T-cell (primary cell): ENCODE measurements at regions not wholly inside any gene's neighbourhood (a gene's known extent, or its start where the extent isn't known, plus 50 kb on each side); places are given as distances from the start of the nearest gene placed in this dataset.

Source experiments
- ATAC-seq, 4 experiments: fragments of 200-7000 bp in 3 of 4; fragments of 150-1000 bp in 1 of 4; cut with Tn5 transposase; replicated peaks in 1 of 4; 1 replicate in 3 of 4; 2 replicates in 1 of 4; pipeline ENCODE4 v1.10.0; 2021; ENCODE audit warnings: moderate library complexity in 3 of 4, mild to moderate bottlenecking in 2 of 4, moderate number of reproducible peaks in 1 of 4
- CTCF ChIA-PET, 2 donors: fragments of 300-600 bp; sonication (Branson Sonifier 250); formaldehyde crosslinking; loops; one replicate each; lab custom pipeline; 2022; ENCODE audit warnings: antibody characterized with exemption in 2 of 2; lab: Charles Lee
- POLR2A ChIA-PET, 2 donors: fragments of 300-600 bp; sonication (Branson Sonifier 250); formaldehyde crosslinking; loops; one replicate each; lab custom pipeline; 2022; ENCODE audit warnings: antibody characterized with exemption in 2 of 2; lab: Charles Lee
- DNase-seq, 35 experiments: peaks; one replicate each; pipeline versions ENCODE4 v3.0.0 to v3.0.0-alpha.2; 2013 to 2023
- H3K27ac ChIP-seq: one replicate; pipeline ENCODE4 v1.5.1; 2013; ENCODE audit warnings: low read length
- H3K27me3 ChIP-seq, 2 experiments: replicated peaks in 1 of 2; 1 replicate in 1 of 2; 2 replicates in 1 of 2; pipeline versions ENCODE4 v1.6.1 to v1.7.0; 2013; ENCODE audit warnings: low read length in 1 of 2, mixed read lengths in 1 of 2; ENCODE audit not compliant: control insufficient read depth in 2 of 2, insufficient read depth in 2 of 2; ENCODE audit errors: extremely low read depth in 1 of 2
- H3K36me3 ChIP-seq, 2 donors: 1 replicate in 1 of 2; 2 replicates in 1 of 2; pipeline versions ENCODE4 v1.6.1 to v1.7.0; 2013; ENCODE audit warnings: low read length in 1 of 2; ENCODE audit not compliant: control insufficient read depth in 2 of 2, insufficient read depth in 1 of 2; ENCODE audit errors: extremely low read depth in 1 of 2
- H3K4me1 ChIP-seq, 2 experiments: 1 replicate in 1 of 2; 2 replicates in 1 of 2; pipeline versions ENCODE4 v1.6.1 to v1.7.0; 2013; ENCODE audit warnings: low read length in 2 of 2, mixed read lengths in 1 of 2; ENCODE audit not compliant: insufficient read depth in 2 of 2, control insufficient read depth in 1 of 2; ENCODE audit errors: extremely low read depth in 1 of 2
- H3K4me3 ChIP-seq, 2 donors: 1 replicate in 1 of 2; 2 replicates in 1 of 2; pipeline versions ENCODE4 v1.5.1 to v1.7.0; 2013; ENCODE audit warnings: mild to moderate bottlenecking in 2 of 2, low read length in 1 of 2, moderate library complexity in 1 of 2; ENCODE audit not compliant: control insufficient read depth in 1 of 2; ENCODE audit errors: extremely low read depth in 1 of 2
- H3K9me3 ChIP-seq: 2 replicates; pipeline ENCODE4 v1.7.0; 2013
- H3K27ac Mint-ChIP-seq, 2 donors: one replicate each; pipeline ENCODE4 v1.8.0; 2020 to 2021; ENCODE audit warnings: mild to moderate bottlenecking in 2 of 2, mixed read lengths in 2 of 2
- H3K27me3 Mint-ChIP-seq, 2 donors: one replicate each; pipeline ENCODE4 v1.8.0; 2021 to 2022; ENCODE audit warnings: mixed read lengths in 2 of 2
- H3K36me3 Mint-ChIP-seq: one replicate; pipeline ENCODE4 v1.8.0; 2021; ENCODE audit warnings: mixed read lengths
- H3K4me1 Mint-ChIP-seq, 3 donors: one replicate each; pipeline ENCODE4 v1.8.0; 2020 to 2022; ENCODE audit warnings: mixed read lengths in 3 of 3, mild to moderate bottlenecking in 1 of 3
- H3K4me3 Mint-ChIP-seq, 3 donors: one replicate each; pipeline ENCODE4 v1.8.0; 2020 to 2022; ENCODE audit warnings: mild to moderate bottlenecking in 3 of 3, mixed read lengths in 3 of 3, moderate library complexity in 3 of 3
- H3K9me3 Mint-ChIP-seq, 3 donors: one replicate each; pipeline ENCODE4 v1.8.0; 2020 to 2022; ENCODE audit warnings: mixed read lengths in 3 of 3
- WGBS: methylation state at CpG from one replicate; pipeline ENCODE4 v1.1.5; 2013; ENCODE audit warnings: missing lambda C conversion rate; ENCODE audit not compliant: insufficient coverage; 5-methylcytosine and 5-hydroxymethylcytosine counted together

- H3K9me3 ChIP-seq, result no peaks in the 10 kb centered on the region
- ChIA-PET POLR2A (interaction anchor here in 1 of 2 donors (0.5 kb wide), 1 partner anchor 493 kb away, joined by 4 read pairs; the partner anchor contains the start of gene SNPH), CTCF (interaction anchor here in 1 of 2 donors (0.6 kb wide), 1 partner anchor 18 kb away, joined by 3 read pairs; no protein-coding TSS in a partner anchor)
- no CpG with 5 or more reads among the region's 2 CpGs for WGBS
- no peaks in the 10 kb centered on the region for H3K36me3 ChIP-seq
- no peak for ATAC-seq
- H3K4me1 ChIP-seq, result no peaks in the 10 kb centered on the region
- Mint-ChIP-seq H3K27me3 (peaks cover 2 to 13% of the 10 kb centered on the region in 2 donors), H3K27ac (no peak overlapping the region), H3K4me1 (peaks cover 0 to 7% (median 0%) of the 10 kb centered on the region in 3 donors), H3K36me3 (no peaks in the 10 kb centered on the region), H3K4me3 (no peak overlapping the region), H3K9me3 (no peaks in the 10 kb centered on the region)
- H3K27ac ChIP-seq, result no peak overlapping the region
- no peaks in the 10 kb centered on the region for H3K27me3 ChIP-seq
- H3K4me3 ChIP-seq, result no peak overlapping the region
- no peak for DNase-seq
Measured at GRCh38 chr20:1758765-1759164, 101.2 kb upstream of the SIRPG start.

- Mint-ChIP-seq H3K4me3 (no peak overlapping the region), H3K36me3 (no peaks in the 10 kb centered on the region), H3K27me3 (peaks cover 2 to 13% of the 10 kb centered on the region in 2 donors), H3K9me3 (peaks cover 0 to under 1% (median 0%) of the 10 kb centered on the region in 3 donors), H3K4me1 (peaks cover 0 to 7% (median 0%) of the 10 kb centered on the region in 3 donors), H3K27ac (no peak overlapping the region)
- Histone ChIP-seq H3K27ac (no peak overlapping the region), H3K4me1 (no peaks in the 10 kb centered on the region), H3K36me3 (no peaks in the 10 kb centered on the region), H3K27me3 (no peaks in the 10 kb centered on the region), H3K9me3 (no peaks in the 10 kb centered on the region), H3K4me3 (no peak overlapping the region)
- WGBS, result 100% methylated on average over 3 of the region's 5 CpGs
- DNase-seq, result no peak
- no peak for ATAC-seq
- CTCF ChIA-PET, result interaction anchor here in 1 of 2 donors (0.6 kb wide), 2 partner anchors 19 to 564 kb away, joined by 3 read pairs; no protein-coding TSS in a partner anchor
- POLR2A ChIA-PET, result no interaction called here
Measured at GRCh38 chr20:1757606-1758512, 100.3 kb upstream of the SIRPG start.

GRCh38 chr20:1757072-1757471 lies 99.5 kb upstream of the SIRPG start:
- POLR2A ChIA-PET, result no interaction called here
- H3K4me1 ChIP-seq, result no peaks in the 10 kb centered on the region
- Mint-ChIP-seq H3K27me3 (peaks cover 2 to 10% of the 10 kb centered on the region in 2 donors), H3K9me3 (peaks cover 0 to 8% (median 3%) of the 10 kb centered on the region in 3 donors), H3K4me3 (no peak overlapping the region), H3K4me1 (peaks cover 0 to 7% (median 0%) of the 10 kb centered on the region in 3 donors), H3K36me3 (peaks cover 5% of the 10 kb centered on the region), H3K27ac (no peak overlapping the region)
- no peaks in the 10 kb centered on the region for H3K36me3 ChIP-seq
- ATAC-seq, result no peak
- H3K27me3 ChIP-seq, result no peaks in the 10 kb centered on the region
- H3K9me3 ChIP-seq, result no peaks in the 10 kb centered on the region
- no peak overlapping the region for H3K4me3 ChIP-seq
- no peak overlapping the region for H3K27ac ChIP-seq
- DNase-seq, result no peak
- CTCF ChIA-PET, result no interaction called here

- Histone ChIP-seq H3K36me3 (no peaks in the 10 kb centered on the region), H3K27me3 (no peaks in the 10 kb centered on the region), H3K4me1 (no peaks in the 10 kb centered on the region), H3K9me3 (no peaks in the 10 kb centered on the region), H3K4me3 (no peak overlapping the region), H3K27ac (no peak overlapping the region)
- no peak for DNase-seq
- Mint-ChIP-seq H3K4me3 (no peak overlapping the region), H3K4me1 (peaks cover 0 to 7% (median 0%) of the 10 kb centered on the region in 3 donors), H3K9me3 (peaks cover 9 to 19% (median 11%) of the 10 kb centered on the region in 3 donors), H3K27me3 (peaks cover 0 to 3% of the 10 kb centered on the region in 2 donors), H3K27ac (no peak overlapping the region), H3K36me3 (peaks cover 8% of the 10 kb centered on the region)
- POLR2A ChIA-PET, result no interaction called here
- no peak for ATAC-seq
- WGBS, result 98% methylated on average over 4 of the region's 4 CpGs
- CTCF ChIA-PET, result no interaction called here
Measured at GRCh38 chr20:1754749-1755148, 97.2 kb upstream of the SIRPG start.

GRCh38 chr20:1754306-1754705 lies 96.7 kb upstream of the SIRPG start:
- Mint-ChIP-seq H3K4me1 (peaks cover 0 to 7% (median 0%) of the 10 kb centered on the region in 3 donors), H3K36me3 (peaks cover 8% of the 10 kb centered on the region), H3K27me3 (peaks cover 0 to 3% of the 10 kb centered on the region in 2 donors), H3K27ac (no peak overlapping the region), H3K9me3 (peaks cover 9 to 19% (median 11%) of the 10 kb centered on the region in 3 donors), H3K4me3 (no peak overlapping the region)
- no peak overlapping the region for H3K27ac ChIP-seq
- no peak for DNase-seq
- ChIA-PET CTCF (no interaction called here), POLR2A (no interaction called here)
- H3K9me3 ChIP-seq, result no peaks in the 10 kb centered on the region
- no peaks in the 10 kb centered on the region for H3K36me3 ChIP-seq
- H3K4me1 ChIP-seq, result no peaks in the 10 kb centered on the region
- no CpG with 5 or more reads among the region's 2 CpGs for WGBS
- H3K27me3 ChIP-seq, result no peaks in the 10 kb centered on the region
- no peak for ATAC-seq
- H3K4me3 ChIP-seq, result no peak overlapping the region

GRCh38 chr20:1752045-1752444 lies 94.5 kb upstream of the SIRPG start:
- no peak overlapping the region for H3K4me3 ChIP-seq
- no peak overlapping the region for H3K27ac ChIP-seq
- ChIA-PET POLR2A (no interaction called here), CTCF (interaction anchor here in 1 of 2 donors (2.0 kb wide), 1 partner anchor 12 kb away, joined by 5 read pairs; no protein-coding TSS in a partner anchor)
- peaks cover 8% of the 10 kb centered on the region for H3K36me3 Mint-ChIP-seq
- H3K4me3 Mint-ChIP-seq, result no peak overlapping the region
- H3K27ac Mint-ChIP-seq, result no peak overlapping the region
- DNase-seq (no peak), ATAC-seq (no peak)
- H3K9me3 ChIP-seq, result no peaks in the 10 kb centered on the region
- peaks cover 0 to 7% (median 0%) of the 10 kb centered on the region in 3 donors for H3K4me1 Mint-ChIP-seq
- no peaks in the 10 kb centered on the region for H3K36me3 ChIP-seq
- peaks cover 9 to 19% (median 11%) of the 10 kb centered on the region in 3 donors for H3K9me3 Mint-ChIP-seq
- H3K27me3 Mint-ChIP-seq, result peaks cover 1 to 6% of the 10 kb centered on the region in 2 donors
- no peaks in the 10 kb centered on the region for H3K27me3 ChIP-seq
- no peaks in the 10 kb centered on the region for H3K4me1 ChIP-seq
